ENCODE measurements at regions not wholly inside any gene's neighbourhood (a gene's known extent, or its start where the extent isn't known, plus 50 kb on each side); places are given as distances from the start of the nearest gene placed in this dataset.
A peak's percentile ranks its signal among the peaks of the same experiment; 100 is the strongest.

- Histone ChIP-seq H3K36me3 (no peaks in the 10 kb centered on the region), H3K27me3 (no peaks in the 10 kb centered on the region), H3K4me1 (peaks cover 0 to 32% (median 0%) of the 10 kb centered on the region in 9 donors), H3K9me3 (peaks cover 0 to 6% (median 0%) of the 10 kb centered on the region in 11 donors), H3K27ac (peak overlapping the region in 2 of 10 donors; percentile 70 to 90), H3K4me3 (no peak overlapping the region)
- no peak for DNase-seq
- TF ChIP-seq, protein P1, sequence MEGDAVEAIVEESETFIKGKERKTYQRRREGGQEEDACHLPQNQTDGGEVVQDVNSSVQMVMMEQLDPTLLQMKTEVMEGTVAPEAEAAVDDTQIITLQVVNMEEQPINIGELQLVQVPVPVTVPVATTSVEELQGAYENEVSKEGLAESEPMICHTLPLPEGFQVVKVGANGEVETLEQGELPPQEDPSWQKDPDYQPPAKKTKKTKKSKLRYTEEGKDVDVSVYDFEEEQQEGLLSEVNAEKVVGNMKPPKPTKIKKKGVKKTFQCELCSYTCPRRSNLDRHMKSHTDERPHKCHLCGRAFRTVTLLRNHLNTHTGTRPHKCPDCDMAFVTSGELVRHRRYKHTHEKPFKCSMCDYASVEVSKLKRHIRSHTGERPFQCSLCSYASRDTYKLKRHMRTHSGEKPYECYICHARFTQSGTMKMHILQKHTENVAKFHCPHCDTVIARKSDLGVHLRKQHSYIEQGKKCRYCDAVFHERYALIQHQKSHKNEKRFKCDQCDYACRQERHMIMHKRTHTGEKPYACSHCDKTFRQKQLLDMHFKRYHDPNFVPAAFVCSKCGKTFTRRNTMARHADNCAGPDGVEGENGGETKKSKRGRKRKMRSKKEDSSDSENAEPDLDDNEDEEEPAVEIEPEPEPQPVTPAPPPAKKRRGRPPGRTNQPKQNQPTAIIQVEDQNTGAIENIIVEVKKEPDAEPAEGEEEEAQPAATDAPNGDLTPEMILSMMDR (IDR thresholded peaks at IDR 0.05) = no peak
- 79 to 83% methylated on average over 2 of the region's 2 CpGs for WGBS, 2 donors
- intact Hi-C loops (cut with DNase I) = no loop called here
- no peak for ATAC-seq
Measured at GRCh38 chr13:26456650-26457049, 100.8 kb upstream of the WASF3 start.

DNA sequence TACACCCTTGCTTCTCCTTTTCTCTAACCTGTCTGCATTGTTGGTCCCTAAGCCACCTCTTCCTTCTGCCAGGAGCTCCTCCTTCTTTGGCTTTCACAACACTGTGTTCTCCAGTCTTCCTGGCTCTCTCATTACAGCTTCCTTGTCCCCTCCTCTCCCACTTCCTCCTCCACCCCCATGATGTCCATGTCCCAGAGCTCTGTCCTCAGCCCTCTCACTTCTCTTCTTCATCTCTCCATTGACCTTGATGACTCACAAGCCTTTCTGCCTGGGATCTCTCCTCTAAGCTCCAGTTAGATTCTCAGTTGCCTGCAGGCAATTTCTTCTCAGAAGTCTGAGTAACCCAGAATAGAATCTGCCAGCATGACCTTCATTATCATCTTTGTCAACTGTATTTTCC lies 100.3 kb upstream of the WASF3 start:
- Histone ChIP-seq H3K27me3 (no peaks in the 10 kb centered on the region), H3K27ac (peak overlapping the region in 5 of 10 donors; percentile 9 to 90 (median 35)), H3K4me1 (peaks cover 0 to 36% (median 0%) of the 10 kb centered on the region in 9 donors), H3K9me3 (peaks cover 0 to 3% (median 0%) of the 10 kb centered on the region in 11 donors), H3K4me3 (no peak overlapping the region), H3K36me3 (no peaks in the 10 kb centered on the region)
- TF ChIP-seq, protein P1 (IDR thresholded peaks at IDR 0.05) = no peak
- DNase-seq = no peak
- intact Hi-C loops (cut with DNase I) = no loop called here
- ATAC-seq = peak in 1 of 8 donors; percentile 35

GRCh38 chr13:26458196-26458749 lies 99.2 kb upstream of the WASF3 start:
- ATAC-seq = peak in 1 of 8 donors; percentile 15
- TF ChIP-seq, protein P1 (IDR thresholded peaks at IDR 0.05) = no peak
- WGBS, 2 donors = 80 to 85% methylated on average over 10 of the region's 10 CpGs
- peak overlapping the region in 6 of 10 donors; percentile 15 to 90 (median 72) for H3K27ac ChIP-seq
- no peak for DNase-seq
- no peaks in the 10 kb centered on the region for H3K36me3 ChIP-seq
- no peak overlapping the region for H3K4me3 ChIP-seq
- H3K27me3 ChIP-seq = no peaks in the 10 kb centered on the region
- intact Hi-C loops (cut with DNase I) = loop anchor here in 1 of 10 donors (2.0 kb wide), 1 partner anchor 33 kb away; no protein-coding TSS in a partner anchor
- H3K4me1 ChIP-seq = peaks cover 0 to 36% (median 0%) of the 10 kb centered on the region in 9 donors
- no peaks in the 10 kb centered on the region for H3K9me3 ChIP-seq

- H3K4me3 ChIP-seq = no peak overlapping the region
- H3K9me3 ChIP-seq = no peaks in the 10 kb centered on the region
- no peaks in the 10 kb centered on the region for H3K36me3 ChIP-seq
- peak overlapping the region; percentile 48 to 90 (median 74) for H3K27ac ChIP-seq
- TF ChIP-seq, protein P1 (IDR thresholded peaks at IDR 0.05) = no peak
- DNase-seq (peak; percentile 54 to 67), ATAC-seq (peak; percentile 27 to 82 (median 70))
- intact Hi-C loops (cut with DNase I) = loop anchor here in 2 of 10 donors (1.0 to 2.0 kb wide), 2 partner anchors 17 to 35 kb away; no protein-coding TSS in a partner anchor
- 51 to 61% methylated on average over 9 of the region's 9 CpGs for WGBS, 2 donors
- H3K27me3 ChIP-seq = no peaks in the 10 kb centered on the region
- peaks cover 0 to 36% (median 0%) of the 10 kb centered on the region in 9 donors for H3K4me1 ChIP-seq
Measured at GRCh38 chr13:26459276-26460131, 98.0 kb upstream of the WASF3 start.
